HS-27A (cell line): ENCODE measurements at regions not wholly inside any gene's neighbourhood (a gene's known extent, or its start where the extent isn't known, plus 50 kb on each side); places are given as distances from the start of the nearest gene placed in this dataset.

Experiments used
- DNase-seq: peaks from one replicate; pipeline ENCODE4 v3.0.0-alpha.2; 2012; ENCODE audit warnings: low read depth, missing footprints

DNA sequence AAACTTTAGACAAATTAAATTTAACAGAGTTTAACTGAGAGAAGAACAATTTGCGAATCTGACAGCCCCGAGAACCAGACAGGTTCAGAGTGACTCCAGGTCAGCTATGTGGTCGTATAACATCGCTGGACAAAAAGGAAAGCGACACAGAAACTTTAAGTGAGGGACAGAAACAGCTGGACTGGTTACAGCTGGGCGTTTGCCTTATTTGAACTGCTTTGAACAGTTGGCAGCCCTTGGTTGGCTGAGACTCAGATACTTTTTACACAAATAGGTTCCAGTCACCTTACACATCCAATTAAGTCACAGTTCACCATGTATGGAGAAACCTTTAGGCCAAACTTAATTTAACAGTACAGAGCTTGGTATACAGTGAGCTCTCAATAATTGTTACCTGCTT, 436.9 kb downstream of the GUCY1A2 start:
- DNase-seq, result no peak

DNA sequence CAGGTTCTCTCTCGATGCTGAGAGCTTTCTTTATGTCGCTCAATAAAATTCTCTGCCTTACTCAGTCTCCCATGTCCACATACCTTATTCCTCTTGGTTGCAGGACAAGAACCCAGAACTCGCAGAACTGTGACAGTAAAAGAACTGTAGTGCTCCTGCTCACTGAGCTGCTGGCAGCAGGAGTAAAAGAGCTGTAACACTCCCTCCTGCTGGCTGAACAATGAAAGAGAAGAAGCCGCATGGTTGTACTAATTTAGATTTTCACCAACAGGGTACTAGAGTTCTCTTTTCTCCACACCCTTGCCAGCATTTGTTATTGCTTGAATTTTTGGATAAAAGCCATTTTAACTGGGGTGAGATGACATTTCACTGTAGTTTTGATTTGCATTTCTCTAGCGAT, 433.2 kb downstream of the GUCY1A2 start:
- DNase-seq, result peak; percentile 8

DNA sequence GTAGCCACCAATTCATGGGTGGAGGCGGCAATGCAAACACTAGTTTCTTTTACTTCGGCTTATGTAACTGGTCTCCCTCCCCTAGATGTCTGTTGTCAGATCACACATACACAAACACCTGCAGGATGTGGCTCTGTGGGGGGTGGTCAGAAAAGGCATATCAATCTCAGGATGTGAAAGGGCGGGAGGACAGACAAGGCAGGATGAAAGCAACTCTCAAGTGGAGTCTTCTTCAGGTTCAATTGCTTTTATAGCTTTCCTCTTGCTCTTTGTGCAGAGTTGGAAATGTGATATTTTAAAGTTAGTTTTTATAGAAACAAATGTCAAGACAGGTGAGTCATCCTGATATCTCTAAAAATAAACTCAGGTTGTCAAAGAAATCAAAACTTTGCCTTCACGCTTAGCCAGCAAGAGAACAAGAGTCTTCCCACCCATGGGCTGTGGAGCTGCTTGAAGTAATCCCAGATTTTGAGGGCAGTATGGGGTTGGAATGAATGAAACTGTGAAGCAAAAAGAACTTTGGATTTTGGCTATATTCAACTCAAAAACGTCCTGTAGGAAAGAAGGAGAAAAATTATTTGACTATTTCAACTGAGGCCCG, 423.4 kb downstream of the GUCY1A2 start:
- DNase-seq, result no peak

GRCh38 chr11:106601684-106602297, 416.5 kb downstream of the GUCY1A2 start:
- no peak for DNase-seq

DNA sequence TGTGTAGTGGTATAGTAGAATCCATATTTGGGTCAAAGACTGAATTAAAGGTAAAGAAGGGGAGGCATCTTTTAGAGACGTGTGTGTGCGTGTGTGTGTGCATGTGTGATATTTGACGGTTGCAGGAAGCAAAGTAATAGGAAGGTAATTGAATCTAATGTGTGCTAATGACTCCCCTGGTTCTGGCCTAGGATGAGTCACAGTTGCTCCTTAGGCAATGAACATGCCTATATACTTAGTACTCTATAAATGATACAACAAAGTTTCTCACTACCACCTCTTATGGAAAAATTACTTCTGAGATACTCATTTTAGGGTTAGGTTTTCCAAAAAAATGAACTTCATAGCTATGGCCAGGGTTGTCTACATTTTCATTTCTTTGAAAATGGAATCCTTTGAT, 409.6 kb downstream of the GUCY1A2 start:
- no peak for DNase-seq

DNA sequence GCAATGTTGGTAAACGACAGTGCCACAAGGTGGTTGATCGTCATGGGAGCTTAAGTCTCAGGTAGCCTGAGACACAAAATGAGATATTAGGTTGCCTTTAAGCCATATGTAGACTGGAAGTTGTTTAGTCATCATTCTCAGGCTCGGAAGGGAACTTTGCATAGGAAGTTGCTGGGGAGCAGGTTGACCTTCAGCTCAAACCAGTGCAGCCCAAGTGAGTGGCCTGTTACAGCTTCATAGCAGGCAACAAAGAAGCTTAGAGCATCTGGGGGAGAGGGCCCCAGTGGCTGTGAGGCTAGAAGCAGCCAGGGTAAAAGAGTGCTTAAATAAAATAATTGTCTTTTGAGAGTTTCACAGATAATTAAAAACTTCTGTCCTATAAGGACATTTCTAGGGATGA, 404.0 kb downstream of the GUCY1A2 start:
- DNase-seq, result no peak

- DNase-seq, result peak; percentile 19
Measured at GRCh38 chr11:106619320-106619990, 398.8 kb downstream of the GUCY1A2 start.

- no peak for DNase-seq
Measured at GRCh38 chr11:106621484-106621883, 396.8 kb downstream of the GUCY1A2 start.
